PC-3 (cell line): ENCODE measurements at regions not wholly inside any gene's neighbourhood (a gene's known extent, or its start where the extent isn't known, plus 50 kb on each side); places are given as distances from the start of the nearest gene placed in this dataset.

Experiments
- EZH2 ChIP-seq: fragments of 300-600 bp; sonication (generic); IDR thresholded peaks from one replicate; pipeline ENCODE4 v1.6.1; 2017; ENCODE audit warnings: antibody characterized with exemption, mild to moderate bottlenecking, low read length; ENCODE audit not compliant: unreplicated experiment
- TF ChIP-seq, protein P1 (sequence below): fragments of 300-600 bp; sonication (generic); conservative IDR thresholded peaks from 2 replicates; pipeline ENCODE4 v1.5.1; 2017; ENCODE audit warnings: antibody characterized with exemption, low read depth, mild to moderate bottlenecking, low read length

DNA sequence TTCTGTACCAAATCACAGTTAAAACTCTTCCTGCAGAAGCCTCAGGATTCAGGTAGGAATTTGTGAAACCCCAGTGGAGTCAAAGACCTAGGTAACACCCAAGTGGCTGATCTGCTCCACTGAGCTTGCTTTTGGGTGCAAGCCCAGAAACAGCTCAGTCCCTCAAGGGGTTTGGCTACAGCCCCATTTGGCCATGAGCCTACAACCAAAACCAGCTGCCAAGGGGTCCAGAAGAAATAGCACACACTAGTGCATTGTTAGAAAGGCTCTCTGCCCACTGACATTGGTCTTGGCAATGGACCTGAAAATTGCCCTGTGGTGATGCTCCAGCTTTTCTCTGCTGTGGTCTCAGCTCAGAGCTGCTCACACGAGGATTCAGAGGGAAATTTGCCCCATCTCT, 577.4 kb upstream of the INTU start:
- TF ChIP-seq, protein P1, sequence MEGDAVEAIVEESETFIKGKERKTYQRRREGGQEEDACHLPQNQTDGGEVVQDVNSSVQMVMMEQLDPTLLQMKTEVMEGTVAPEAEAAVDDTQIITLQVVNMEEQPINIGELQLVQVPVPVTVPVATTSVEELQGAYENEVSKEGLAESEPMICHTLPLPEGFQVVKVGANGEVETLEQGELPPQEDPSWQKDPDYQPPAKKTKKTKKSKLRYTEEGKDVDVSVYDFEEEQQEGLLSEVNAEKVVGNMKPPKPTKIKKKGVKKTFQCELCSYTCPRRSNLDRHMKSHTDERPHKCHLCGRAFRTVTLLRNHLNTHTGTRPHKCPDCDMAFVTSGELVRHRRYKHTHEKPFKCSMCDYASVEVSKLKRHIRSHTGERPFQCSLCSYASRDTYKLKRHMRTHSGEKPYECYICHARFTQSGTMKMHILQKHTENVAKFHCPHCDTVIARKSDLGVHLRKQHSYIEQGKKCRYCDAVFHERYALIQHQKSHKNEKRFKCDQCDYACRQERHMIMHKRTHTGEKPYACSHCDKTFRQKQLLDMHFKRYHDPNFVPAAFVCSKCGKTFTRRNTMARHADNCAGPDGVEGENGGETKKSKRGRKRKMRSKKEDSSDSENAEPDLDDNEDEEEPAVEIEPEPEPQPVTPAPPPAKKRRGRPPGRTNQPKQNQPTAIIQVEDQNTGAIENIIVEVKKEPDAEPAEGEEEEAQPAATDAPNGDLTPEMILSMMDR, result no peak
- no peak for TF ChIP-seq EZH2
